ENCODE measurements at regions not wholly inside any gene's neighbourhood (a gene's known extent, or its start where the extent isn't known, plus 50 kb on each side); places are given as distances from the start of the nearest gene placed in this dataset.

DNA sequence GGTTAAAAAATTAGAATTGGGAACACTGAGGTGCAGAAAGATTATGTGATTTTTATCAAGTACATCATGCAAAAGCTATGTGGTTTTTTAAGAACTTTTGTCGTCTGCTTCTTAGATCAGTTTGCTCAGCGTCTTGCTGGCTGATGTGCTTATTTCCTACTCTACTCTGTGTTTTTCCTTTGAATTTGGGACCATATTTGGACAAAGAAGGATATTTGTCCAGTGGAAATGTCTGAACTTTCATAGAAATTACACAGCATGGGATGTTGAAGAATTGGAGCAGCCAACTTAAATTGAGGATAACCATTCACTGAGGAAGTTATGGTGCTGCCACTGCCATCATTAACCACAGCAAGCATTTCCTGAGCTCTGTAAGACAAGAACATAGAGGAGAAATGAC, 252.8 kb upstream of the HS3ST5 start:
- no peak for DNase-seq (ENCODE audit: low read depth, low spot score)
- TF ChIP-seq, protein P1, sequence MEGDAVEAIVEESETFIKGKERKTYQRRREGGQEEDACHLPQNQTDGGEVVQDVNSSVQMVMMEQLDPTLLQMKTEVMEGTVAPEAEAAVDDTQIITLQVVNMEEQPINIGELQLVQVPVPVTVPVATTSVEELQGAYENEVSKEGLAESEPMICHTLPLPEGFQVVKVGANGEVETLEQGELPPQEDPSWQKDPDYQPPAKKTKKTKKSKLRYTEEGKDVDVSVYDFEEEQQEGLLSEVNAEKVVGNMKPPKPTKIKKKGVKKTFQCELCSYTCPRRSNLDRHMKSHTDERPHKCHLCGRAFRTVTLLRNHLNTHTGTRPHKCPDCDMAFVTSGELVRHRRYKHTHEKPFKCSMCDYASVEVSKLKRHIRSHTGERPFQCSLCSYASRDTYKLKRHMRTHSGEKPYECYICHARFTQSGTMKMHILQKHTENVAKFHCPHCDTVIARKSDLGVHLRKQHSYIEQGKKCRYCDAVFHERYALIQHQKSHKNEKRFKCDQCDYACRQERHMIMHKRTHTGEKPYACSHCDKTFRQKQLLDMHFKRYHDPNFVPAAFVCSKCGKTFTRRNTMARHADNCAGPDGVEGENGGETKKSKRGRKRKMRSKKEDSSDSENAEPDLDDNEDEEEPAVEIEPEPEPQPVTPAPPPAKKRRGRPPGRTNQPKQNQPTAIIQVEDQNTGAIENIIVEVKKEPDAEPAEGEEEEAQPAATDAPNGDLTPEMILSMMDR (IDR thresholded peaks at IDR 0.05; ENCODE audit: low read depth, low read length): no peak
- in situ Hi-C loops (cut with HindIII; ENCODE audit: low sequenced_read_pairs): no loop called here
- H3K4me3 ChIP-seq (ENCODE audit: low read depth, low read length): no peak overlapping the region

DNA sequence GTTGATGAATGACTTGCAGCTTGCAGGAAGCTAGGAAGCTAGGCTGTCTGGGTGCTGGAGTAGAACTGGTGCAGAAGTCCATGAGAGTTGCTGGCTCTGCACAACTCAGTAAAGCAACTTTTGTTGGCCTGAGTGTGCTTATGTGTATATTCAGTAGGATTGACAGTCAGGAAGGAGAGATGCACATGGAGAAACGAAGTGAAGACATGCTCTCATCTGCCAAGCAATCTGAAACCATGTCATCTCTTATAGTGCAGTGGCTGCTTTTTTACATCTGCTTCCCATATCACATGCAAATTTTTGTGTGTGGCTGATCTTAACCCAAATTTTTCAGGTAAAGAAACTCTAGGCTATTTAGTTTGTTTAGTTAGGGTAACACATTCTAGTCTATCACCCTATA, 252.4 kb upstream of the HS3ST5 start:
- in situ Hi-C loops (cut with HindIII; ENCODE audit: low sequenced_read_pairs): no loop called here
- DNase-seq (ENCODE audit: low read depth, low spot score): no peak
- TF ChIP-seq, protein P1 (IDR thresholded peaks at IDR 0.05; ENCODE audit: low read depth, low read length): no peak
- no peak overlapping the region for H3K4me3 ChIP-seq (ENCODE audit: low read depth, low read length)

DNA sequence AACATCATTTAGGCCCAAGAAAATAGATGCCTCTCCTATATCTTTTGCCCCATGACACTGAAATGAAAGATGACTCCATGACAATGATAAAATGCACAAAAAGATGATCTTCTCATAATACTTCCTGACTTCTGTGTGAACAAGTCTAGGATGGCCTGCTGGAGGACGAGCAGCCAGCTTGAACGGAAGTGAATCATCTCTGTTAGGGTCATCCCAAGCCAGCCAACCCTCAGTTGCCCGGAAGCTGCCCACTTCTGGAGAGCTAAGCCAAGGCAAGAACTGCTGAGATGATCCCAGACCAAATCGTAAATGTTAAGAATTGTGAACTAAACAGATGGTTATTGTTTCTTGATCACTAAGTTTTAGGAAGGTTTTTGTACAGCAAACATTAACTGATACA, 249.7 kb upstream of the HS3ST5 start:
- TF ChIP-seq, protein P1 (IDR thresholded peaks at IDR 0.05; ENCODE audit: low read depth, low read length): no peak
- in situ Hi-C loops (cut with HindIII; ENCODE audit: low sequenced_read_pairs): no loop called here
- no peak for DNase-seq (ENCODE audit: low read depth, low spot score)
- no peak overlapping the region for H3K4me3 ChIP-seq (ENCODE audit: low read depth, low read length)

DNA sequence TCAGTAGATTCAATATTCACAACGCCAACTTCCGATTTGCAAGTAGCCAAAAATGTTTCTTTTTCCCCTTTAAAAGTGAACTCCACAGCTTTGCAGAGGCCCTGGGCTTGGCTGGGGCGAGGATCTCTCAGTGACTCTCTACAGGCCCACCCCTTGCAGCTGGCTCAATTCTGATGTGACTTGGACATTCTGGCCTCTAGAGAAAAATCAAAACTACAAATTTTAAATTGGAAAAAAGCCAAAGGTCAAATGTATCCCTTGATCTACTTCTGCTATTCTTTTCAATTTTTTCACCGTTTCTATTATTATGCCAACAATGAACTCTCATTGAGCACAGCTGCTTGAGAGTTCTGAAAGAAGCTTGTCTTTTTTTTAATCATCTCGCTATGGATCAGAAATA, 245.9 kb upstream of the HS3ST5 start:
- TF ChIP-seq, protein P1 (IDR thresholded peaks at IDR 0.05; ENCODE audit: low read depth, low read length): no peak
- in situ Hi-C loops (cut with HindIII; ENCODE audit: low sequenced_read_pairs): no loop called here
- DNase-seq (ENCODE audit: low read depth, low spot score): no peak
- no peak overlapping the region for H3K4me3 ChIP-seq (ENCODE audit: low read depth, low read length)

DNA sequence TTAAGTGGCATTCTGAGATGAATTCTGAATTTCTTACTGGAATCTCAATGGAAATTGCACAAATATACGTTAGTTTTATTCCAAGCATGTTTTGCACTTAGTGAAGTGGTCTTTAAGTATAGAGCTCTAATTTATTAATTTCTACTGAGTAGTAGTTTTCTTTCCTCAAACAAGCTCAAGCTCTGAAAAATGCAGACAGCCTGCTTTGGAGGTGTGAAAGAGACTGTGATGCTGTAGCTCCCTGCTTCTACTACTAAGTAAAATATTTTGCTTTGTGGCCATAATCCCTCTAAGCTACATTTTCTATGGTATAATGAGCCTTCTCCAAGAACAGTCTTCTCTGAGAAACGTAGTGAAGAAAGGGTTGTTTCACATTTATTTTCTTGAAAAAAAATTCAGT, 243.5 kb upstream of the HS3ST5 start:
- TF ChIP-seq, protein P1 (IDR thresholded peaks at IDR 0.05; ENCODE audit: low read depth, low read length): no peak
- in situ Hi-C loops (cut with HindIII; ENCODE audit: low sequenced_read_pairs): no loop called here
- no peak overlapping the region for H3K4me3 ChIP-seq (ENCODE audit: low read depth, low read length)
- no peak for DNase-seq (ENCODE audit: low read depth, low spot score)

DNA sequence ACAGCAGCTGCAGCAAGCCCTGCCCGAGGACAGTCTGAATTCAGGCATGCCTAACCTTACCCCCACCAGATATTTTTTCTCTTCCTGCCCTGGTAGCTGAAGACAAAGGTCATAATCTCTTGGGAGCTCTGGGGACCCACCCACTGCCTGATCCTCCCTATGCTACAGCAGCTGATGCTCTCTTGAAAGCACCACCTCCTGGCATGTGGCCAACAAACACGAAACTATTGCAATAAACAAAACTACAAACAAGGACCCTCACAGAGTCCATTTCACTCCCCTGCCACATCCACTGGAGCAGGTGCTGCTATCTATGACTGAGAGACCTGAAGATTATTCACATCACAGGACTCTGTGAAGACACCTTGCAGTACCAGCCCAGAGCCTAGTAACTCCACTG, 238.5 kb upstream of the HS3ST5 start:
- H3K4me3 ChIP-seq (ENCODE audit: low read depth, low read length): no peak overlapping the region
- in situ Hi-C loops (cut with HindIII; ENCODE audit: low sequenced_read_pairs): no loop called here
- TF ChIP-seq, protein P1 (IDR thresholded peaks at IDR 0.05; ENCODE audit: low read depth, low read length): no peak
- no peak for DNase-seq (ENCODE audit: low read depth, low spot score)

DNA sequence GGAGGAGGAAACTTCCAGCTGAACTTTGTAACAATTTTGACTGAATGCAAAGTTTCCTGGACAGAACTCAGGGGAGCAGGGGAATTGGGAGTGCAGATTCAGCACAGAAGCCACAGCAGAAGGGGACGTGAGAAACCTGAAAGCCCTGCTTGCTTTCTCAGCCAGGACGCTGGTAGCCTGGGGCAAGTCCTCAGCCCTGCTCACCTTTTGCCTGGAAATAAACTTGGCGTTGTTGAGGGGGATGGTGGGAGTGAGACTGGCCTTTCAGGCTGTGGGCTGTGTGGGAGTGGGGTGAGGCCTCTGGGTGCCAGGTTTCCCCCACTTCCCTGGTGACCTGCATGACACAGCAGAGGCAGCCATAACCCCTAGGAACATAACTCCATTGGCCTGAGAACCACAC, 238.1 kb upstream of the HS3ST5 start:
- TF ChIP-seq, protein P1 (IDR thresholded peaks at IDR 0.05; ENCODE audit: low read depth, low read length): no peak
- in situ Hi-C loops (cut with HindIII; ENCODE audit: low sequenced_read_pairs): no loop called here
- DNase-seq (ENCODE audit: low read depth, low spot score): no peak
- no peak overlapping the region for H3K4me3 ChIP-seq (ENCODE audit: low read depth, low read length)

All from astrocyte of the spinal cord (primary cell).